ENCODE measurements at regions not wholly inside any gene's neighbourhood (a gene's known extent, or its start where the extent isn't known, plus 50 kb on each side); places are given as distances from the start of the nearest gene placed in this dataset.

- no peak for TF ChIP-seq POLR2A (IDR thresholded peaks at IDR 0.05)
- no peak for TF ChIP-seq CTCF (IDR thresholded peaks at IDR 0.05)
Measured at GRCh38 chr2:38174646-38175423, 98.9 kb upstream of the CYP1B1 start.

Measured in thyroid gland (tissue), 4 donors.